GM21390 (cell line): ENCODE measurements at regions not wholly inside any gene's neighbourhood (a gene's known extent, or its start where the extent isn't known, plus 50 kb on each side); places are given as distances from the start of the nearest gene placed in this dataset.

Experiments used
- ATAC-seq: cut with Tn5 transposase; IDR thresholded peaks from one replicate; pipeline ENCODE4 v1.9.1; 2021; ENCODE audit not compliant: unreplicated experiment

DNA sequence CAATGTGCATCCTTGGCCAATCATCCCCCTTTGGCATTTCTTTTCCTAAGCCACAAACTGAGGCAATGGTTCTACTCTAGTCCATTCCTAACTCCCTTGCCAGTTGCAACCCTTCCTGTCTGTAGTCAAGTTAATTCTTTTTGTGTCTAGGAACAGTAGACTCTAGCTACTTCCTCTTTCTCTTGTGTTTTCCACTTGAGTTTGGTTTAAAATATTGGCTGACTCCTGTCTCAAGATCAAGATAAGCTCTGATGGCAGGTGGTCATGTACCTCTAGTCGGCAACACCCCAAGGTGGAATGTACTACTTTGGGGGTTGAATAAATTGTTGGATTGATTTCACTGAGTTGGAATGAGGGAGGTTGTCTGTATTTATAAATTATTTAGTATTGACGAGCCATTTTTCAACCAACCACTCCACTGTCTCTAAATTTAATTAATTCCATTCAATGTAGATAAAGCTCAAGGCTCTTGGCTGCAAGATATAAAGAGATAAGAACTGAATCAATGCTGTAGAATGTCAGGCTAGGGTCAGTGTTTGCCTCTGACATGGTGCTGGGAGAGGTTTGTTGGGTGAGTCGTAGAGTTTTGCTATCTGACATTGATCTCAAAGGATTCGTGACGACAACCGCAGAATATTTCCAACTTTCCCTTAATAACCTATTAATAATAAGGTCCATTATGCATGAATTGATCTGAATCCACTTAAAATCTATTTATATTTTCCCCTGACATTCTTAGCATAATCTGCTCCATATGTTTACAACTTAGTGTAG is 188.7 kb upstream of the APCDD1 start:
- no peak for ATAC-seq

- no peak for ATAC-seq
These were observed 188.2 kb upstream of the APCDD1 start for GRCh38 chr18:10266334-10266590.

DNA sequence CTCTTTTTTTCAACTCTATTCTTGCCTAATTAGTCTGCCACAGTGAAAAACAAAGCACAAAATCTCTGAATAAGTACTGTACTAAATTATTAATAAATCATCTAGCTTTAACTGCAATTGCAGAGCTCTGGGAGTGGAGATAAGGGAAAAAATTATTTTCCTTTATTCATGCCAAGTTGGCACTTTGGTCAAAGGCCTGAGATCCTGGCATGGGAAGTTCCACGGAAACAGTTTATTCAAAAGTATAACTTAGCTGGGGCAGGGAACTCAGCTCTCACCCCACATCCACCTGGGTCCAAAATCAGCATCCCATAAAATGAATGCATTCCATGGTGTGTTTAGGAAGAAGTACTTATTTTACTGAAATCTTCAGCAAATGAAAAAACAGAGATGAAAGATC is 185.2 kb upstream of the APCDD1 start:
- no peak for ATAC-seq

GRCh38 chr18:10270151-10270571 is 184.3 kb upstream of the APCDD1 start:
- no peak for ATAC-seq

DNA sequence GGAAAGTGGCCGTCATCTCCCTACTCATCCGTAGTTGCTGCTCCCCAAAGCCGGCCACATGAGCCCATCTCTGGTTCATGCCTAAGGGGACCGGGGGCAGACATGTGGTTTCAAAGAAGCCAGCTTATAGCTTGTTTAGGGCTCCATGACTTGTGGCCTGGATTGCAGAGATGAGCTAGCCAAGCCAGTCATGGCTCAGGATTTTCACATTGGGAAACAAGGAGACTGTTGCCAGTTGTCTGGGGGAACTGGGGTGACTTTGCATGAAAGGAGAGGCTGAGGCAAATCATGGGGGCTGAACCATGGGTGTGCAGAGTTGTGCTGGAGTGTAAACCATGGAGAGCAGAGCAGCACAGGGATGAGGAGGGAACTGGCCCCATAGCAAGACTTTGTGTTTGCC is 183.0 kb upstream of the APCDD1 start:
- ATAC-seq, result no peak

GRCh38 chr18:10274301-10274700 is 180.1 kb upstream of the APCDD1 start:
- ATAC-seq, result no peak

DNA sequence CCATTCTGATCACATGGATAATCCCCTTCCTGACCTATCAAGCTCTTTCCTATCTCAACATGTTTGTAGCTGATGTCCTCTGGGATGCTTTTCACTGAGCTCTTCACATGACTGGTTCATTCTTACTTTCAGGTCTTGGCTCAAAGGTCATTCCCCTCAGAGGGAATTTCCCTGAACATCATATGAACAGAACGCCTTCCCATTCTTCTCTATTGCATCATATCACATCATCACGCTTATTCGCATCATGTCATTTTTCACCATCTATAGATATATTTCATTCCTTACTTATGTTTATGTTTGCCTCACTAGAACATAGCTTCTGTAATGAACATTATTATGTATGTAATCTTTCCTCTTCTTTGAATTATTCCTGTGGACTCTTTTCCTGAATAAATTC is 178.9 kb upstream of the APCDD1 start:
- no peak for ATAC-seq

DNA sequence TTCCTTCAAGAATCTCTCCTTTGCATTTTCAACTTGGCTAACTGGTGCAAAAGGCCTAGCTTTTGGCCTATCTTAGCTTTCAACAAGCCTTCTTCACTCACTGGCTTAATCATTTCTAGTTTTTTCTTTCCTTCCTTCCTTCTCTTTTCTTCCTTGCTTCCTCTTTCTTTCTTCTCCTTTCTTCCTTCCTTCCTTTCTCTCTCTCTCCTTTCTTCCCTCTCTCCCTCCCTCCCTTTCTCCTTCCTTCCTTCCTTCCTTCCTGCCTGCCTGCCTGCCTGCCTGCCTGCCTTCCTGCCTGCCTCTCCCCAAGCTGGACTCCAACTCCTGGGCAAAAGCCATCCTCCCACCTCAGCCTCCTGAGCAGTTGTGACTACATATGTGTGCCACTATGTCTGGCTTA is 176.2 kb upstream of the APCDD1 start:
- no peak for ATAC-seq

GRCh38 chr18:10279471-10279870 is 175.0 kb upstream of the APCDD1 start:
- ATAC-seq, result no peak

- ATAC-seq, result no peak
These were observed 174.4 kb upstream of the APCDD1 start for GRCh38 chr18:10279905-10280644.

DNA sequence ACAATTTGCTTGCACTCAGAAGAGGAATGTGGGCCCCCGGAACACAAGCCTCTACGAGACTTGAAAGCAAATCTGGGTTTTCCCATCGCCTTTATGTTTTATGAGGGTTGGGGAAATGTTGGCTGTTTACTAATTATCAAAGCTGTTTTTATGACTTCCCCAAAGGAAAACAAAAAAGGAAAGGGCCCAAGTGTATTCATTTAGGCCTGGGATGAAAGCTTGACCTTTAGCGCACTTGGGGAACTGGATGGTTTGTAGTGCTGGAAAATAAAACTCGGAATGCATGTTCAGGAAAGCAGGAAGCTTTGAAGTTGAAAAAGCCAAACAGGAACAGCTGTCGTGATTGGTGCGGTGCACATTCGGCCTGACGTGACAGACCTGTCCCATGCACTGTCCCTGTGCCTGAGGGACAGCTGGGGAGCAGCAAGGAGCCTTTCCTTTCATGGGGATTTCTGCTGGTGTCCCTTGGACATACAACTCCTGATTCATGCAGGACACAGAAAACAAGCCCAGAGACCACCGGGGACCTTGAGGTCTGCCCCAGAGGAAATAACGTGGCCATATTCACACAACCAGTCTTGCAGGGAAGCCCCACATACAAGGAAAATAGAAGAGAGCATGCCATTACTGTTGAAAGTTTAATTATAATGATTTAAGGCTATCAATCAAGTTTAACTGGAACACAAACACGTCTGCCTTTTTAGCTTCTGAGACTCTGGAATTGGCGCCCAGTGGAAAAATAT is 169.7 kb upstream of the APCDD1 start:
- no peak for ATAC-seq

DNA sequence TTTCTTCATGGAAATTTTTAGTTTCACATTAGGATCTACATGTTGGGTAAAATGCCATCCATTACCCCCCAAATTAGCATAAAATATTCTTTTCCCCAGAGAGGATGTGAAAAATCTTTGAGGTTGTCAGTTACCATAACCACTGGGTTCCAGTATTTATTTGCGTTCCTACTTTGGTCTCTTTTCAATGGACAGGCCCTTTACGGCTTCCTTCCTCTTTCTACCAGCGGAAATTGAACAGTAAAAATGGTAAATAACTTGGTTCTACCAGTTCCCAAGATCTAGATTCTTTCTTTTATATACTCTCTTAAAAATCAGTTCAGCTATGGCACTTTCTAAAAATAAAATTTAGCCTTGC is 169.2 kb upstream of the APCDD1 start:
- no peak for ATAC-seq

DNA sequence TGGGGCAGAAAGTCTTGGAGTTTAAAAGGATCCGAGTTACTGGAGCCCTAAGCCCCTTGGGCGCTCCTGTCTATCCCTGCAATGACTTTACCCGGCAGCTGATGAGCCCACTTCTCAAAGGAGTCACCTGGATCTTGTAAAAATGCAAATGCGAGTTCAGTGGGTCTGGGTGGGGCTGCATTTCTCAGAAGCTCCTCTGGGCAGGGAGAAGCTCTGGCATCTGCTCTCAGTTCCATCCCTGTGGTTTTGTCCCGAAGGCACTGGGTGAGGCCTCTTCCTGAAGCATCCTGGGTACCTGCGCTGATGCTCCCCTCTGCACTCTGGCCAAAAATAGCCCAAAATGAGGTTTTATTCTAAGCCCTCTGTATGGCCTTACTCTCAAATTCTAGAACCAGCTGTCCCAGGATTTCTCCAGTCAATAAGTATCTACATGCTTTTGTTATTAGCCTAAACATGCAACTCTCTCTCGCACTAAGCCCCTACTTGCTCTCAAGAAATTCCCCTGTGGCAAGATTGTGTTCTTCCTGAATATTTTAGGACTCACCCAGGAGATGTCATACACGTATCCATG is 167.8 kb upstream of the APCDD1 start:
- no peak for ATAC-seq

GRCh38 chr18:10289251-10289650 is 165.2 kb upstream of the APCDD1 start:
- no peak for ATAC-seq

- no peak for ATAC-seq
These were observed 164.3 kb upstream of the APCDD1 start for GRCh38 chr18:10289951-10290637.

DNA sequence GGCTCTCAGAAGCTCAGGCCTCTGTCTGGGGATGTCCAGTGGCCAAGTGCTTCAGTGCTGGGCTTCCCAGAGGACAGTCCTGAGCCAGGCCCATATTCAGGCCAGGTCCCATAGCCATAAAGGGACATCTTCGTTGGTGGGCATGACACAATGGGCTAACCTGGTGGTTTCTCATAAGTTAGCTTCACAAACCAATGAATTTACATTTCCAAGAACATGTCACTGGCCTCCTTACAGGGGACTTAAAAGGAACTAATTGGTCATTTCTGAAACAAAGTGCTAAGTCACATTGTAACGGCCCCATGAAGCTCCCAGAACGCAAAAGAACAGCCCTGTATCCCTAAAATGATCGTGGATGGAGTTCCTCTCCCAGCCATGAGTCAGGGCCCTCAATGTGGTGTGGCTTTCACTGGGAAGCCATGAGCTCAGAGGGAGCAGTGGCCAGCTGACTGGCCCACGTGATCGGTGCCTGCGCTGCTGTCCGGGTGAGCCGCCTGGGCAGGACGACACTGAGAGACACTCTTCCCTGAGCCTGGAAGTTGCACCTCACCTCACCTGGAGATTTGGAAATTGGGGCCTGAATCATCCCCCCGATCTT is 163.7 kb upstream of the APCDD1 start:
- no peak for ATAC-seq

DNA sequence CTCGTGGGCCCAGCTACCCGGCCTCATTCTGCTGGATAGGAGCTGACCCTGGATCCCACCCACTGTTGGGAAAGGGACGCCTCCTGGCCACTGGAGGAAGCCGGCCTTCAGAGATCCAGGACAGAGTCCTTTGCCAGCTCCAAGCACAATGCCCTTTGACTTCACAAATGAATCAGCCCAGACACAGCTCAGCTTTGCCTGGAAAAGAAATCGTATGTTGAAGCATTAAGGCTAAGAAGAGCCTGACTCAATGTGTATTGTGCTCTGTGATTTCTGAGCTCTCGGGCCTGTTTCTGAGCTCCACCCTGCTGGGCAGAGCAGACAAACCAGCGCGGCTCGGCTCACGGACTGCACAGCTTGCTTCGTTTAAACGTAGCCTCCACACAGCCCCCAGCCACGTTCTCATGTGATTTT is 162.9 kb upstream of the APCDD1 start:
- no peak for ATAC-seq

DNA sequence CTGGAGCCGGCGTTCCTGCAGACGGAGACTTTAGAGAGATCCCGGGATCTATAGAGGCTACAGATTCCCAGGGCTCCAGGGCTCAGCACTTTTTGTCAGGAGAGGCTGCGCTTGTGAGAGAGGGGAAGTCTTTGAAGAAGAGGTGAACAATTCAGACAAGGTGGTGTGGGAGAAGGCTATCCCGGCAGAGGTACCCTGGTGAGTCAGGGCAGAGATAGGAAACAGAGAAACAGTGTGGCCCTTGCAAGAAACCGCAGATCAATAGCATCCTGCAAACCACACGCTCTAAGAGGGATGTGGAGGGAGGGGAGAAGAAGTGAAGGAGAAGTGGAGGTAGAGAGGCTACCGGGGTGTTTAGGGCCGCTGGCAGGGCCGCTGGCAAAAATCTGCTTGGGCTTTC is 160.5 kb upstream of the APCDD1 start:
- no peak for ATAC-seq

DNA sequence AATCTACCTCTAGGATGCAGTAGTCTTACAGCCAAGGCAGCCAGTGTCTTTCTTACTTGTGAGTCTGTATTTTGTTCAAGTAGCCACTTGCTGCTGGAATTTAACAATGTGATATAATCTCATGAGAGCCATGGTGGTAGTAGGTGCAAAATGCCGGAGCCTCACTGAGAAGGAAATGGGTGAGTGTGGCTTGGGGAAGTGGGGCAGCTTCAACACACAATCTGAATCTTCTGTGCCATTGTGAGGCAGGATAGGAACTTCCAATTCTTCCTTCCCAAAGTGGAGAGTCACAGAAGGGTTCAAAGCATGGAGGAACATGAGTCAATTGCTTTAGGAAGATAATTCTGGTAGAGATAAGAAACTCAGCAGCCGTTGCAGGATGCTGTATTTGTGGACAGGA is 158.7 kb upstream of the APCDD1 start:
- ATAC-seq, result no peak

GRCh38 chr18:10296491-10296890 is 157.9 kb upstream of the APCDD1 start:
- ATAC-seq, result no peak

- no peak for ATAC-seq
These were observed 157.3 kb upstream of the APCDD1 start for GRCh38 chr18:10297086-10297485.
